GM21390 (cell line): ENCODE measurements at regions not wholly inside any gene's neighbourhood (a gene's known extent, or its start where the extent isn't known, plus 50 kb on each side); places are given as distances from the start of the nearest gene placed in this dataset.

Experiments used
- ATAC-seq: cut with Tn5 transposase; IDR thresholded peaks from one replicate; pipeline ENCODE4 v1.9.1; 2021; ENCODE audit not compliant: unreplicated experiment

DNA sequence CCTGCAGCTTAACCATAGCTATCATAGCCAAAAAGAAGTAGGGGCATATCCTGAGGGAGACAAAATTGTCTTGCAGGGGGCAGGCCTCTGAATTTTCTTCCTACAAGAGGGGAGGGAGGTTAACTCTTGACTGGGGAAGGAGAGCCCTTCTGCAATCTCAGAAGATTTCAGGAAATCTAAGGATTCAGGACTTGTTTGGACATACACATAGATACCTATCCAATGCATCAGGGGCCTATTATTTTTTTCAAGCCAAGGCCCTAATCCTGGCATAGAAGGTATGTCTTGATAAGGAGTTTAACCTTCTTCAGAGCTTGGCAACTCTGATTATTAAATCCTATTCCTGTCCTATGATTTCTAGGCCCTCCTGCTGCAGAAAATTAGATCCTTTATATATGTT, 375.1 kb upstream of the ACTBL2 start:
- no peak for ATAC-seq

- no peak for ATAC-seq
Observed at GRCh38 chr5:57855831-57856230, 373.2 kb upstream of the ACTBL2 start.

DNA sequence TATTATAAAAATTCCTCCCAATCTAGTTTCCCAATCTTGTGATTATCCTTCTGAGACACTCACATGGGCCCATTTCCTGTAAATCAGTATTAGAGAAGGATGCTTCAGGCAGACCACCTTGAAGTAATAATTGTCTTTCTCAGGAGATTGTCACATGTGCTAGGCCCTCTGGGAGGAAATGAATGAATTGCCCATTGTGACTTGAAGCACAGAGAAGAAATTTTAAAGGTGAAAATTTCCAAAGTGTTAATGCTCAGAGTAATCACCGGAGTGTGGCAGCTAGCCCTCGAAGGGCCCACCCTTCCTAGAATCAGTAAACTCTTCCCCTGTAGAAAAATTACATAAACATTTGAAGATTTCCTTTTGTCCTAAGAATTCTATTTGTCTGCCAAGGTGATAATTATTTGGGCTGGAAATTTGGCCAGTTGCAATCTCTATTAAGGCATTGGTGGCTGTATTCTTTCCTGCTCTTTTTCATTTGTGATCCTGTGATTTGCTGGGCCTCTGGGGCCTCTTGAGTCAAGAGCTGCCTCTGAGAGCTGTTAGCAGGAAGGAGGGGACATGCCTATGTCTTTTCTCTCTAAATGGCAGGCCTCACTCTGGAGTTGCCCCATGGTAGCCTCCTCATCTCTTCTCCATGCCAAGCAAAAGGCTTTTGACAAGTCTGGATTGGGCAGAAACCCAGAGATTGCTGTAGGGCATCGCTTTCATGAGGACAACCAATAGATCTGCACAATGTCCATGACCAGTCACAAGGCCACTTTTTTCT, 371.5 kb upstream of the ACTBL2 start:
- no peak for ATAC-seq

DNA sequence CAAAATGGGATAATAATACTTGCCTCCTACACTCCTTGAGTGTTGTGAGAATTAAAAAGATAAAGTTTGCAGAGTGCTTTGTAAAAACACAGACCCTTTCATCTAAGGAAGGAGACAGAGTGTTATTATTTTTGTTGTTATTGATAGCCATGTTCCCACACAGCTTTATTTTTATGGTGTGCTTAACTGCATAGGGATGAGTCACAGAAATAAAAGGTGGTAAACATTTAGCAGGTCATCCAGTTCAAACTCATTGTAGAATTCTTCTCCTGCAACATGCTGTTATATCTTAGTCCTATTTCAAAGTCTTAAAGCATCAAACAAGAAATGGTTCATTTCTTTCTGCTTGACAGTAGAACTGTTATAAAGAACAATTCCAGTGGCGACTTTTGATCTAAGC, 367.5 kb upstream of the ACTBL2 start:
- no peak for ATAC-seq

- no peak for ATAC-seq
Observed at GRCh38 chr5:57845025-57845424, 362.4 kb upstream of the ACTBL2 start.

- no peak for ATAC-seq
Observed at GRCh38 chr5:57844410-57844809, 361.8 kb upstream of the ACTBL2 start.

DNA sequence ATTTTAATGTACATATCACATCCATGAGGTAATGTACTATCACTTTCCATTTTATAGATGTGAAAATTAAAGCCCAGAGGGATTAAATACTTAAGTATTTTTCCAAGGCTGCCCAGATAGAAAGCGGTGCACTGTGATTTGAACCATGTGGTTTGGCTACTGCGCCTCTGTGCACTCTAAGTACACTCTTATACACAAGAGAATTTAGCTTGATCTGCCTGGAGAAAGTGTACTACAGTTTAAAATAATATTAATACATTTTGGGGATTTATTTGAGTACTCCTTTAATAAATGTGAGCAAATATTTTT, 360.4 kb upstream of the ACTBL2 start:
- ATAC-seq: no peak

- no peak for ATAC-seq
Observed at GRCh38 chr5:57842364-57843058, 359.9 kb upstream of the ACTBL2 start.

DNA sequence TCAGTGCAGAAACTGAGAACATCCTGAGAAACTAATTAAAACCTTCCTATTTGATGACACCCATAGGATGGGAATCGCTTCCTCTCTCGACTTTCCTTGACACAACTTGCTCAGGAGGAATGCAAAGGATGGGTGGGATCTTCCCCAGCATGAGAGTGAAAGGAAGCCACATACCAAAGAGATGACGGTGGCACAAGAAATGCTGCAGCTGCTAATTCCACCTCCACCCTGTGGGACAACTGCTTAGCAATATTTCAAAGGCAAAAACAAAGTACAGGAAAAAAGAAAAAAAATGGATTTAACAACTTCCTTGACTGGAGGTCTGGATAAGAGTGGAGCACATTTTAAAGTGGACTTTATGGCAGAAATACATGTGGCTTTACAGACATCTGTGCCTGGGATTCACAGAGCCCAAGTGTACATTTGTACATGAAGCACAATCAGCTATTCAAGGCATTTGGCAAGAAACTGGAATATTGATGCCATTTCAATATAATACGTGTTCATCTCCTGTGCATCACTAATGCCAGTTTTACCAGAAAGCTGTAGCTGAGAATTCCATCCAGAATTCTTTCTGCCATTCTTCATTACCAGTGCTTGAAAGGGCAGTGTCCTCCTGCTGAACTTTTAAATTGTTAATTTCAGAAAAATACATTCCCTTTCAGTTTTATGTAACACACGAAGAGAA, 359.2 kb upstream of the ACTBL2 start:
- no peak for ATAC-seq

DNA sequence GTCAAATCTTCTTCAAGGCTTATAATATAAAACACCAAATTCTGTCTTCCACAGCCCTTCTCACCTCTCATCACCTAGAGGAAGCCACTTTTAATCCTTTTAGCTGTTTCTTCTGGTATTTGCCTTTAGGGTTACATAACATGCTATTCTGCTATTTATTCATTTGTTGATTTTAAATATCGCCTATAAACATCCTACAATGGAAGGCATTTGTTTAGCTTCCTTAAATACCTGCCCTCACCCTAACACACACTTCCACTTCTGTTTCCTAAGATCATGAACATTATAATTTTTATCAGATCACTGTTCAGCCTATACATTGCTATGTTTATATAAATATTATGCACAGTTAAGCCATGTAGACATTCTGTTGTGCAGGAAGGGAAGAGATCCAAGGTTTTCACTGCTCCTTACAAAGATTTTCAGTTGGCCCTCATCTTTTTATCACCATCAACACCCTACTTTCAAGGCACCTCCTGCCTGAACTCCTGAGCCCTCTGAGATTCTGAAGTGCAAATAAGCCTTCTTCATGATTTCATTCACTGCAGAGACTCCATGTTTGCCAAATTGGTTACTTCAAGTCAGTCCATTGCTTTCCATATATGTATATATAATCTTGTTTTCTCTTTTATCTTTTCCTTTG, 356.9 kb upstream of the ACTBL2 start:
- ATAC-seq: no peak

DNA sequence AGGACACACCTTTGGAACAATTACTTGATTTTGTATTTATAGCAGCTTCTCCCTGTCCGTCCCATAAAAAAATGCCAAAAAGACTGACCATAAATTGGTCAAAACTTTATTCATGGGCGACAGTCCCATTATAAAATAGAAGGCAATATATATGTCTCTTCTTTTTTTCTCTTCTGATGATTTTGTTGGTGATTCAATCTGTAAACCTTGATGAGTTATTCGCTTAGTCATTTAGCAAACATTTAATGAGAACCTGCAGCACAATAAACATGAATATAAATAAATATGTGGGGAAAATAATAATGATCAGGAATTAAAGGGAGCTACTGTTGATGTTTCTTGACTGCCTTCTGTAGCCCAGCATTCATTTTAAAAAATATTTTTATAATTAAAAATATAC, 356.4 kb upstream of the ACTBL2 start:
- ATAC-seq: no peak

DNA sequence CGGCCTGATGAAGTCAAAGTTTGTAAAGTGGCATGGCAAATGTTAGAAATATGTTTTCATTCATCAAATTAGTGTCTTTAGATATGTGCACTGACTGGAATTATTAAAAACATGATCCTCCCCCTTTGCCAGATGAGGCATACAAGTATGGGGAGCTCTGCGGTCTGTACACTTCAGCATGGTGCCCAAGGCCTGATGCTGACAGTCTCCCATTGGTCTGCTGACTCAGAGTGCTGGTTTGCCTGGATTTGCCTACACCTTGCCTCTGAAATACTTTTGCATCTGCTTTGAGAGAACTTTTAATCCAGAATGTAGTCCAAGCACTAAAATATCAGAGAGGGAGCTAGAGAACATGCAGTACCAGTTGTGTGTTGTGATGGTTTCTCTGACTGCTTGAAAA, 354.3 kb upstream of the ACTBL2 start:
- no peak for ATAC-seq

GRCh38 chr5:57836331-57836730, 353.7 kb upstream of the ACTBL2 start:
- no peak for ATAC-seq

GRCh38 chr5:57834829-57835608, 352.4 kb upstream of the ACTBL2 start:
- no peak for ATAC-seq

DNA sequence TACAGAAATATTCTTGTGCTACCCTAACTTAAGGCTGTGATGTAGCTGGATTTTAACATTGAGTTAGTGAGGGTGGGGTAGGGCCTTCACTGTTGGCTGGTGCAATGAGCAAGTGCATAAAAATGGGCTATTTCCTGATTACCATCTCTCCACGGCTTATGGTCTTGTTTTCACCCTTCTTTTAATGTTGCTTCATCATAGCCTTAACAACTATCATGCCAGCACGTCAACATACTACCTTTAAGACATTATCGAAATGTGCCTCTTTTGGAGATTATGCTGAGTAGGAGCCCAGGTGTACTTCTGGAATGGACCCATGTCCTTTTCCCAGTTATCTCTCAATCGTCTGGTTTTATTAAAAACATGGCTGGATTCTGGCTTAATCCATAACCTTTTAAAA, 350.9 kb upstream of the ACTBL2 start:
- no peak for ATAC-seq

DNA sequence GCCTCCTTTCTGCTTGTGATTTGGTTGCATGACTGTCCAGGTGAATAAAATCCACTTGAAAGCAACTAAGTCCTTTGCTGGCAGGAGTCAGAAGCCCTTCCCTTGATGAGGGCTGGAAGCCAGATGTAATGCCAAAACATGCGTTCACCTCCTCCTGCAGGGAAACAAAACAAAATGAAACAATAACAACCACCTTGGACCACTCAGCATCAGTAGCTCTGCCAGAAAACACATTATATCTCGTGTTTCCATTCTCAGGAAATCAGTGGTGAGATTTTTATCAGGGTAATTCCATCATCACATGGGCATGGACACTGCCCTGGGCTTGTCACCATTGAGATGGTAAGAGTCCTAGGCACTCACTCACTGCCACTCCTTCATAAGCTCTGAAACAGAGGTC, 350.3 kb upstream of the ACTBL2 start:
- ATAC-seq: no peak

- no peak for ATAC-seq
Observed at GRCh38 chr5:57831932-57832331, 349.3 kb upstream of the ACTBL2 start.

GRCh38 chr5:57831090-57831489, 348.5 kb upstream of the ACTBL2 start:
- ATAC-seq: no peak

- ATAC-seq: no peak
Observed at GRCh38 chr5:57828221-57828620, 345.6 kb upstream of the ACTBL2 start.

GRCh38 chr5:57825031-57825686, 342.5 kb upstream of the ACTBL2 start:
- no peak for ATAC-seq

- no peak for ATAC-seq
Observed at GRCh38 chr5:57824623-57825022, 342.0 kb upstream of the ACTBL2 start.
